Coronary artery (tissue), 2 donors: ENCODE measurements at regions not wholly inside any gene's neighbourhood (a gene's known extent, or its start where the extent isn't known, plus 50 kb on each side); places are given as distances from the start of the nearest gene placed in this dataset.

Experiments
- DNase-seq: peaks from one replicate; pipeline ENCODE4 v3.0.0-alpha.2; 2017; ENCODE audit warnings: low spot score
- H3K27ac ChIP-seq, 2 donors: fragments of 200-600 bp; sonication (generic); one replicate each; pipeline ENCODE4 v1.5.1; 2016 to 2019
- H3K4me3 ChIP-seq: fragments of 200-600 bp; sonication (generic); 2 replicates; pipeline ENCODE4 v1.5.1; 2016; ENCODE audit warnings: mild to moderate bottlenecking, moderate library complexity
- CTCF ChIP-seq: fragments of 200-600 bp; sonication (generic); IDR thresholded peaks from one replicate; pipeline ENCODE4 v1.5.1; 2019; ENCODE audit warnings: antibody characterized with exemption

- no peak for DNase-seq
- Histone ChIP-seq H3K27ac (no peak overlapping the region), H3K4me3 (no peak overlapping the region)
- no peak for TF ChIP-seq CTCF
These were observed 521.8 kb upstream of the AGA start for GRCh38 chr4:177964061-177964460.

GRCh38 chr4:177964693-177965168 is 522.5 kb upstream of the AGA start:
- Histone ChIP-seq H3K4me3 (no peak overlapping the region), H3K27ac (no peak overlapping the region)
- no peak for TF ChIP-seq CTCF
- DNase-seq = no peak

- DNase-seq = no peak
- no peak for TF ChIP-seq CTCF
These were observed 525.1 kb upstream of the AGA start for GRCh38 chr4:177967328-177967727.

GRCh38 chr4:177968817-177969442 is 526.7 kb upstream of the AGA start:
- Histone ChIP-seq H3K4me3 (no peak overlapping the region), H3K27ac (no peak overlapping the region)
- TF ChIP-seq CTCF = no peak
- DNase-seq = no peak

More at GRCh38 chr4:177967328-177967727, 525.1 kb upstream of the AGA start:
- H3K27ac ChIP-seq = no peak overlapping the region
- no peak overlapping the region for H3K4me3 ChIP-seq

- H3K27ac ChIP-seq = no peak overlapping the region
- DNase-seq = no peak
- TF ChIP-seq CTCF = no peak
- no peak overlapping the region for H3K4me3 ChIP-seq
These were observed 532.2 kb upstream of the AGA start for GRCh38 chr4:177974461-177974860.

GRCh38 chr4:177975315-177975987 is 533.2 kb upstream of the AGA start:
- DNase-seq = no peak
- Histone ChIP-seq H3K4me3 (no peak overlapping the region), H3K27ac (no peak overlapping the region)
- no peak for TF ChIP-seq CTCF

GRCh38 chr4:177986236-177986635 is 544.0 kb upstream of the AGA start:
- no peak overlapping the region for H3K27ac ChIP-seq
- no peak overlapping the region for H3K4me3 ChIP-seq
- DNase-seq = no peak
- no peak for TF ChIP-seq CTCF
